Right atrium auricular region (tissue), 2 donors: ENCODE measurements at regions not wholly inside any gene's neighbourhood (a gene's known extent, or its start where the extent isn't known, plus 50 kb on each side); places are given as distances from the start of the nearest gene placed in this dataset.

Experiments used
- DNase-seq: peaks from one replicate; pipeline ENCODE4 v3.0.0-alpha.2; 2019; ENCODE audit warnings: low spot score
- H3K27ac ChIP-seq, 2 donors: fragments of 200-600 bp; sonication (generic); 1 replicate in 1 of 2; 2 replicates in 1 of 2; pipeline ENCODE4 v1.5.1; 2016 to 2019
- H3K27me3 ChIP-seq, 2 donors: fragments of 200-600 bp; sonication (generic); one replicate each; pipeline versions ENCODE4 v1.5.1 to v1.6.0; 2017 to 2019
- H3K36me3 ChIP-seq: fragments of 200-600 bp; sonication (generic); one replicate; pipeline ENCODE4 v1.5.1; 2016
- H3K4me1 ChIP-seq, 2 donors: fragments of 200-600 bp; sonication (generic); one replicate each; pipeline versions ENCODE4 v1.5.1 to v1.6.0; 2017 to 2019
- H3K4me3 ChIP-seq, 2 donors: fragments of 200-600 bp; sonication (generic); 1 replicate in 1 of 2; 2 replicates in 1 of 2; pipeline ENCODE4 v1.5.1; 2017 to 2019; ENCODE audit warnings: mild to moderate bottlenecking in 1 of 2, moderate library complexity in 1 of 2
- H3K9me3 ChIP-seq, 2 donors: fragments of 200-600 bp; sonication (generic); one replicate each; pipeline ENCODE4 v1.5.1; 2019
- TF ChIP-seq, protein P1 (sequence below), 2 donors: fragments of 200-600 bp; sonication (generic); IDR thresholded peaks; one replicate each; pipeline ENCODE4 v1.5.1; 2019; ENCODE audit warnings: antibody characterized with exemption in 2 of 2

DNA sequence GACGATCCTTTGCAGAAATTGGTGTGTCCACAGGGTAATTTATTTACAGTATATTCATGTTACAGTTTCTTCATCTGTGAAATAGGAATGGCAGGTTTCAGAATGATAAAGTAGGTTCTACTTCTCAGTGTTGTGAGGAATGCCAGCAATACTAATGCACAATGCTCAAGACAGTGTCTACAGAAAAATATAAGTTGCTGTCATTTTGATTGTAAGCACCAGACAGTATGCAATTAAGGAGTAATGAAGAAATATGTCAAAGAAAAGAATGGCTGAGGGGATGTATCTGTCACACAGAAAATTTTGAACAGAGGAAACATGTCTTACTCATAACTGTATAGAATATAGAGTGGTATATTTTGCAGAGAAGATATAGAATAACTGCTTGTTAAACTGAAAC lies 525.4 kb downstream of the GALC start:
- no peak overlapping the region for H3K27ac ChIP-seq
- no peaks in the 10 kb centered on the region for H3K4me1 ChIP-seq
- no peaks in the 10 kb centered on the region for H3K27me3 ChIP-seq
- no peaks in the 10 kb centered on the region for H3K9me3 ChIP-seq
- no peak overlapping the region for H3K4me3 ChIP-seq
- DNase-seq: no peak
- TF ChIP-seq, protein P1, sequence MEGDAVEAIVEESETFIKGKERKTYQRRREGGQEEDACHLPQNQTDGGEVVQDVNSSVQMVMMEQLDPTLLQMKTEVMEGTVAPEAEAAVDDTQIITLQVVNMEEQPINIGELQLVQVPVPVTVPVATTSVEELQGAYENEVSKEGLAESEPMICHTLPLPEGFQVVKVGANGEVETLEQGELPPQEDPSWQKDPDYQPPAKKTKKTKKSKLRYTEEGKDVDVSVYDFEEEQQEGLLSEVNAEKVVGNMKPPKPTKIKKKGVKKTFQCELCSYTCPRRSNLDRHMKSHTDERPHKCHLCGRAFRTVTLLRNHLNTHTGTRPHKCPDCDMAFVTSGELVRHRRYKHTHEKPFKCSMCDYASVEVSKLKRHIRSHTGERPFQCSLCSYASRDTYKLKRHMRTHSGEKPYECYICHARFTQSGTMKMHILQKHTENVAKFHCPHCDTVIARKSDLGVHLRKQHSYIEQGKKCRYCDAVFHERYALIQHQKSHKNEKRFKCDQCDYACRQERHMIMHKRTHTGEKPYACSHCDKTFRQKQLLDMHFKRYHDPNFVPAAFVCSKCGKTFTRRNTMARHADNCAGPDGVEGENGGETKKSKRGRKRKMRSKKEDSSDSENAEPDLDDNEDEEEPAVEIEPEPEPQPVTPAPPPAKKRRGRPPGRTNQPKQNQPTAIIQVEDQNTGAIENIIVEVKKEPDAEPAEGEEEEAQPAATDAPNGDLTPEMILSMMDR (IDR thresholded peaks at IDR 0.05): no peak
- no peaks in the 10 kb centered on the region for H3K36me3 ChIP-seq

DNA sequence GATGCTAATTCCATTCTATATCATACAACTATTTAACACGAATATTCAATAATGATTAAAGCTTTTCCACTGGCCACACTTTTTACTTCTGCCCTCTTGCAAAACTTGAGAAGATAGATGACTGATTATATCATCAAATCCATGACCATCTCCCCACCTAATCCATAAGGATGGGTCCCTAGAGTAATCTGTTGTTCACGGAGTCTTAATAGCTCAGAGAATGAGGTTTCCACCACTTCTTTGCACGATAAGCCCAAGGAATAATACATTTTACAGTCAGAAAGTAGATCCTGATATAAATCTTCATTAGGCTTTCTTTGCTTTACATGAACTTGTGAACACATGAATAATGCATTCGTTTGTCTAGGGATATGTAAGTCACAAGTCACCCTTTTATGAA lies 527.2 kb downstream of the GALC start:
- no peak overlapping the region for H3K4me3 ChIP-seq
- no peaks in the 10 kb centered on the region for H3K36me3 ChIP-seq
- TF ChIP-seq, protein P1 (IDR thresholded peaks at IDR 0.05): no peak
- no peaks in the 10 kb centered on the region for H3K27me3 ChIP-seq
- no peaks in the 10 kb centered on the region for H3K9me3 ChIP-seq
- H3K4me1 ChIP-seq: no peaks in the 10 kb centered on the region
- H3K27ac ChIP-seq: no peak overlapping the region
- DNase-seq: no peak

DNA sequence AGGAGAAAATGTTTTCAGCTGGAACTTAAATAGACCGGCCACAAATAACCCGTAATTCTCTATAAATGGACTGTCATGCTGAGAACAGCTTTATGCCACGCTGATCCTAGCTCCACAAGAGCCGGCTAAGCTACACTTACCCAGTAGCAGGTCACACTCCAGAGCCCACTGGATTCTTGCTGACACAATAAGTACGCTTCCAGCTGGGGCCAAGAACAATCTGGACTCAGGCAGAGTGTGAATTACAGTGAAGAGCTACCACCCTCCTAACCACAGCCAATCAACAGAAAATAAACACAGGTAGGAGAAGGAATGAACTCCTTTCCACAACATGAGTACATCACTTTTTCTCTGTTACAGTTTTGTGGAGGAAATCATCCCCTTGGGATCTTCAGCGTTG lies 531.3 kb downstream of the GALC start:
- no peaks in the 10 kb centered on the region for H3K36me3 ChIP-seq
- no peak overlapping the region for H3K27ac ChIP-seq
- DNase-seq: no peak
- H3K27me3 ChIP-seq: no peaks in the 10 kb centered on the region
- H3K9me3 ChIP-seq: no peaks in the 10 kb centered on the region
- TF ChIP-seq, protein P1 (IDR thresholded peaks at IDR 0.05): no peak
- no peak overlapping the region for H3K4me3 ChIP-seq
- no peaks in the 10 kb centered on the region for H3K4me1 ChIP-seq

DNA sequence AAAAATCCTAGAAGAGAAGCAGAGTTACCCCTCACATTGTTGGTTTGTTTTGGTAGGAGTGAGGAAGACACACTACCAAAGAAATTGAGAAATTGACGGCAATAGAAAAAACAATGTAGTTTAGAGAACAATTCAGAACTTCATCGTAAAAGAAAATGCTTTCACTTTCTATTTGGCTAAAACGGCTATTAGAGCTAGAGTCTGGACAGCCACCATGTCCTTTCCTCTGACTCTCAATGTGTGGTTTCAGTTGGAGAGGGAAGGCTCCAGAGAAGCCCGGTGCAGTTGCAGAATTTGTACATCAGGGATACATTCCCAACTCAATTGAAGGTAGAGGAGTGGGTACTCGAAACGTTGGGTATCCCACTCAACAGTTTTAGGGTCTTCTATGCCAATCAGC lies 535.3 kb downstream of the GALC start:
- Histone ChIP-seq H3K36me3 (no peaks in the 10 kb centered on the region), H3K4me1 (no peaks in the 10 kb centered on the region), H3K9me3 (no peaks in the 10 kb centered on the region), H3K4me3 (no peak overlapping the region), H3K27me3 (no peaks in the 10 kb centered on the region), H3K27ac (no peak overlapping the region)
- no peak for DNase-seq
- TF ChIP-seq, protein P1 (IDR thresholded peaks at IDR 0.05): no peak

DNA sequence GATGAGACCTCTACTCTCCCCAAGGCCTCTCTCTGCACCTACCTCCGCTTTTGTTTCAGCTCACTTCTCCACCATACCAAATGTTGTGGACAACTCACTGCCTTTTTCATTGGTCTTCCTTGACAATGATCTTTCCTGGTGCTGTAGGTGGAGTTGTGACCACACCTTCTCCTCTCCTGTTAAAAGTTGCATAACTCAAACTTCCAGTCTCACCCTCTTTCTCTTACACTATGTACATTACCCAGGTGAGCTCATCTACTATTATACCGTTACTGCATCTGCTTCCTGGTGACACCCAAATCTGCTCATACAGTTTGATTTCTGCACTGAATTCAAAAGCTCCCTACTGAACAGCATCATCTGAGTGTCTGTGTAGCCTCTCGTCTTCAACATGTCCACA lies 542.8 kb downstream of the GALC start:
- no peak for DNase-seq
- H3K27me3 ChIP-seq: no peaks in the 10 kb centered on the region
- TF ChIP-seq, protein P1 (IDR thresholded peaks at IDR 0.05): no peak
- no peak overlapping the region for H3K27ac ChIP-seq
- H3K4me3 ChIP-seq: no peak overlapping the region
- no peaks in the 10 kb centered on the region for H3K36me3 ChIP-seq
- no peaks in the 10 kb centered on the region for H3K9me3 ChIP-seq
- no peaks in the 10 kb centered on the region for H3K4me1 ChIP-seq

DNA sequence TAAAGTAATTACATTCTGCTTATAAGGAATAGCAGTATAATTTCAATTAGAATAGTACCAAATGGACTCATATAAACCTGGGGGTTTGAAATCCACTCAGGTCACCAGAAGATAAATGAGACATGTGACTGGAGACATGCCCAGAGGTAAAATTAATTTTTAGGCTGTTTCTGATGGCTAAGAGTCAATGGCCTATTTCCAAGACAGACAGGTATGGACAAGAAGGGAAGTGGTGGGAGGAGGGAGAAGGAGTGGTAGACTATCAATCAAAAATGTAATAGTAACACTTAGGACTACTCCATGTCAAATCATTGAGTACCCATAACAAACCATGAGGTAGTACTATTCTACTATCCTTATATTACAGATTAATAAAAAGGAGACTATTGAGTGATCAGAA lies 544.0 kb downstream of the GALC start:
- H3K27me3 ChIP-seq: no peaks in the 10 kb centered on the region
- no peak for DNase-seq
- TF ChIP-seq, protein P1 (IDR thresholded peaks at IDR 0.05): no peak
- H3K4me1 ChIP-seq: no peaks in the 10 kb centered on the region
- no peak overlapping the region for H3K27ac ChIP-seq
- no peak overlapping the region for H3K4me3 ChIP-seq
- H3K9me3 ChIP-seq: no peaks in the 10 kb centered on the region
- no peaks in the 10 kb centered on the region for H3K36me3 ChIP-seq
